ENCODE measurements at regions not wholly inside any gene's neighbourhood (a gene's known extent, or its start where the extent isn't known, plus 50 kb on each side); places are given as distances from the start of the nearest gene placed in this dataset.
A peak's percentile ranks its signal among the peaks of the same experiment; 100 is the strongest.

- Histone ChIP-seq H3K4me1 (no peaks in the 10 kb centered on the region), H3K9me3 (no peaks in the 10 kb centered on the region), H3K27me3 (ENCODE audit: insufficient read depth in 3 of 3, low read length in 2 of 3) (no peaks in the 10 kb centered on the region), H3K4me3 (no peak overlapping the region), H3K36me3 (ENCODE audit: insufficient read depth in 1 of 2, low read depth in 1 of 2) (no peaks in the 10 kb centered on the region), H3K27ac (no peak overlapping the region)
- intact Hi-C loops (cut with DNase I): no loop called here
- TF ChIP-seq, protein P1, sequence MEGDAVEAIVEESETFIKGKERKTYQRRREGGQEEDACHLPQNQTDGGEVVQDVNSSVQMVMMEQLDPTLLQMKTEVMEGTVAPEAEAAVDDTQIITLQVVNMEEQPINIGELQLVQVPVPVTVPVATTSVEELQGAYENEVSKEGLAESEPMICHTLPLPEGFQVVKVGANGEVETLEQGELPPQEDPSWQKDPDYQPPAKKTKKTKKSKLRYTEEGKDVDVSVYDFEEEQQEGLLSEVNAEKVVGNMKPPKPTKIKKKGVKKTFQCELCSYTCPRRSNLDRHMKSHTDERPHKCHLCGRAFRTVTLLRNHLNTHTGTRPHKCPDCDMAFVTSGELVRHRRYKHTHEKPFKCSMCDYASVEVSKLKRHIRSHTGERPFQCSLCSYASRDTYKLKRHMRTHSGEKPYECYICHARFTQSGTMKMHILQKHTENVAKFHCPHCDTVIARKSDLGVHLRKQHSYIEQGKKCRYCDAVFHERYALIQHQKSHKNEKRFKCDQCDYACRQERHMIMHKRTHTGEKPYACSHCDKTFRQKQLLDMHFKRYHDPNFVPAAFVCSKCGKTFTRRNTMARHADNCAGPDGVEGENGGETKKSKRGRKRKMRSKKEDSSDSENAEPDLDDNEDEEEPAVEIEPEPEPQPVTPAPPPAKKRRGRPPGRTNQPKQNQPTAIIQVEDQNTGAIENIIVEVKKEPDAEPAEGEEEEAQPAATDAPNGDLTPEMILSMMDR (IDR thresholded peaks at IDR 0.05): no peak
- WGBS, 3 donors: 76 to 86% (median 83%) methylated on average over 7 of the region's 7 CpGs
- DNase-seq: no peak
- no peak for ATAC-seq
Measured at GRCh38 chr4:110294165-110294564, 95.8 kb upstream of the ELOVL6 start.

- H3K9me3 ChIP-seq: no peaks in the 10 kb centered on the region
- no peak for DNase-seq
- H3K27ac ChIP-seq: no peak overlapping the region
- no peaks in the 10 kb centered on the region for H3K36me3 ChIP-seq (ENCODE audit: insufficient read depth in 1 of 2, low read depth in 1 of 2)
- no peaks in the 10 kb centered on the region for H3K4me1 ChIP-seq
- no peak for ATAC-seq
- no peak overlapping the region for H3K4me3 ChIP-seq
- no peaks in the 10 kb centered on the region for H3K27me3 ChIP-seq (ENCODE audit: insufficient read depth in 3 of 3, low read length in 2 of 3)
- 92 to 95% (median 94%) methylated on average over 23 of the region's 23 CpGs for WGBS, 3 donors
- intact Hi-C loops (cut with DNase I): no loop called here
- TF ChIP-seq, protein P1 (IDR thresholded peaks at IDR 0.05): no peak
Measured at GRCh38 chr4:110292994-110293744, 94.8 kb upstream of the ELOVL6 start.

- H3K27me3 ChIP-seq (ENCODE audit: insufficient read depth in 3 of 3, low read length in 2 of 3): no peaks in the 10 kb centered on the region
- intact Hi-C loops (cut with DNase I): no loop called here
- H3K4me3 ChIP-seq: no peak overlapping the region
- ATAC-seq: no peak
- H3K9me3 ChIP-seq: no peaks in the 10 kb centered on the region
- DNase-seq: no peak
- TF ChIP-seq, protein P1 (IDR thresholded peaks at IDR 0.05): no peak
- 87 to 98% (median 93%) methylated on average over 1 of the region's 1 CpG for WGBS, 3 donors
- H3K36me3 ChIP-seq (ENCODE audit: insufficient read depth in 1 of 2, low read depth in 1 of 2): no peaks in the 10 kb centered on the region
- H3K27ac ChIP-seq: no peak overlapping the region
- H3K4me1 ChIP-seq: no peaks in the 10 kb centered on the region
Measured at GRCh38 chr4:110290511-110290910, 92.1 kb upstream of the ELOVL6 start.

DNA sequence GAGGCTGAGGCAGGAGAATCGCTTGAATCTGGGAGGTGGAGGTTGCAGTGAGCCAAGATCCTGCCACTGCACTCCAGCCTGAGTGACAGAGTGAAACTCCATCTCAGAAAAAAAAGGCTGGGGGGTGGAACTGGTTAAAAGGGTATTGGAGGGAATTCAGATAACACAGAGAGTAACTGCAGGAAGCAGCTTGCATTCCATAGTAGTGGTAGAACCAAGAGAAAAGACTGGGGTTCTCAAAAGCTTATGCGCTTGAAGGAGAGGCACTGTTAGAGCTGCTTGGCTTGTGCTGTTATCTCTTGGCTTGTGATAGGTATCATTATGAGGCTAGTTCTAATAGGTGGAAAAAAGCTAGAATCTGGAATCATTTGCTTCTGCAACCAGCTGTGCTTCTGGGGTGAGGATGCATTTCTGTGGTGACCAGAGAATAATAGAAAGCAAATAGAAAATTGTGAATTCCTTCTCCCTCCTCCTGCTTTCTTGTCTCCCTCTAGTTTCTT, 91.2 kb upstream of the ELOVL6 start:
- Histone ChIP-seq H3K27ac (no peak overlapping the region), H3K4me1 (no peaks in the 10 kb centered on the region), H3K4me3 (no peak overlapping the region), H3K9me3 (no peaks in the 10 kb centered on the region), H3K27me3 (ENCODE audit: insufficient read depth in 3 of 3, low read length in 2 of 3) (no peaks in the 10 kb centered on the region), H3K36me3 (ENCODE audit: insufficient read depth in 1 of 2, low read depth in 1 of 2) (no peaks in the 10 kb centered on the region)
- DNase-seq: no peak
- 89 to 98% (median 97%) methylated on average over 2 of the region's 2 CpGs for WGBS, 3 donors
- intact Hi-C loops (cut with DNase I): no loop called here
- ATAC-seq: no peak
- TF ChIP-seq, protein P1 (IDR thresholded peaks at IDR 0.05): no peak

- no peak overlapping the region for H3K27ac ChIP-seq
- no peaks in the 10 kb centered on the region for H3K9me3 ChIP-seq
- ATAC-seq (peak; percentile 83 to 95 (median 91)), DNase-seq (no peak)
- intact Hi-C loops (cut with DNase I): no loop called here
- WGBS, 3 donors: 13 to 15% (median 15%) methylated on average over 2 of the region's 2 CpGs
- no peaks in the 10 kb centered on the region for H3K4me1 ChIP-seq
- H3K36me3 ChIP-seq (ENCODE audit: insufficient read depth in 1 of 2, low read depth in 1 of 2): no peaks in the 10 kb centered on the region
- no peak overlapping the region for H3K4me3 ChIP-seq
- TF ChIP-seq, protein P1 (IDR thresholded peaks at IDR 0.05): no peak
- H3K27me3 ChIP-seq (ENCODE audit: insufficient read depth in 3 of 3, low read length in 2 of 3): no peaks in the 10 kb centered on the region
Measured at GRCh38 chr4:110287130-110287529, 88.7 kb upstream of the ELOVL6 start.

All from psoas muscle (tissue), 7 donors.